OCI-LY7 (cell line): ENCODE measurements at regions not wholly inside any gene's neighbourhood (a gene's known extent, or its start where the extent isn't known, plus 50 kb on each side); places are given as distances from the start of the nearest gene placed in this dataset.

Experiments used
- BruUV-seq: library from RNA; stranded (reverse); fragments of 400-500 nt; replicated peaks from 2 replicates; lab custom pipeline; 2021; lab: Mats Ljungman, UMichigan
- CTCF ChIA-PET: fragments of 300-600 bp; sonication (Branson Sonifier 250); formaldehyde crosslinking; loops from one replicate; lab custom pipeline; 2022; ENCODE audit warnings: antibody characterized with exemption; ENCODE audit not compliant: unreplicated experiment; lab: Charles Lee
- POLR2A ChIA-PET: fragments of 300-600 bp; sonication (Branson Sonifier 250); formaldehyde crosslinking; loops from one replicate; lab custom pipeline; 2022; ENCODE audit warnings: antibody characterized with exemption; lab: Charles Lee
- DNase-seq: peaks from one replicate; pipeline ENCODE4 v3.0.0-alpha.2; 2015; ENCODE audit warnings: low spot score
- H2AFZ ChIP-seq: fragments of 200-600 bp; sonication (generic), shearing (Covaris generic); 2 replicates; pipeline ENCODE4 v1.6.1; 2014; ENCODE audit warnings: mild to moderate bottlenecking, antibody characterized with exemption, low read length, moderate library complexity
- H3K27ac ChIP-seq: fragments of 200-600 bp; sonication (generic); 2 replicates; pipeline ENCODE4 v1.5.1; 2014; ENCODE audit warnings: mixed run types, low read depth, mild to moderate bottlenecking, moderate library complexity, low read length, inconsistent platforms; ENCODE audit not compliant: poor library complexity, severe bottlenecking
- H3K36me3 ChIP-seq: fragments of 200-600 bp; sonication (generic); 2 replicates; pipeline ENCODE4 v1.6.1; 2014; ENCODE audit warnings: mild to moderate bottlenecking, antibody characterized with exemption, low read length, moderate library complexity, mixed read lengths; ENCODE audit not compliant: insufficient read depth
- H3K4me1 ChIP-seq: fragments of 200-600 bp; sonication (generic); 2 replicates; pipeline ENCODE4 v1.5.1; 2014; ENCODE audit warnings: mild to moderate bottlenecking, low read length; ENCODE audit not compliant: insufficient read depth, poor library complexity, severe bottlenecking
- H3K4me2 ChIP-seq: fragments of 200-600 bp; sonication (generic); 2 replicates; pipeline ENCODE4 v1.6.1; 2014; ENCODE audit warnings: mild to moderate bottlenecking, low read length
- H3K4me3 ChIP-seq: fragments of 200-600 bp; sonication (generic); 2 replicates; pipeline ENCODE4 v1.5.1; 2014; ENCODE audit warnings: mild to moderate bottlenecking, low read depth, low read length; ENCODE audit not compliant: poor library complexity, severe bottlenecking
- H3K79me2 ChIP-seq: fragments of 200-600 bp; sonication (generic); 2 replicates; pipeline ENCODE4 v1.6.1; 2016; ENCODE audit warnings: low read depth, mild to moderate bottlenecking, low read length, moderate library complexity, mixed read lengths; ENCODE audit not compliant: insufficient read depth
- H3K9me2 ChIP-seq: fragments of 200-600 bp; sonication (generic); 2 replicates; pipeline ENCODE4 v1.6.1; 2016; ENCODE audit warnings: mild to moderate bottlenecking, low read length, mixed read lengths; ENCODE audit not compliant: insufficient read depth
- H3K9me3 ChIP-seq: fragments of 200-600 bp; sonication (generic); 2 replicates; pipeline ENCODE4 v1.6.1; 2014; ENCODE audit warnings: mild to moderate bottlenecking, mixed run types, low read length, mixed read lengths
- H4K20me1 ChIP-seq: fragments of 200-600 bp; sonication (generic); 2 replicates; pipeline ENCODE4 v1.6.1; 2014; ENCODE audit warnings: mild to moderate bottlenecking, antibody characterized with exemption, low read length, moderate library complexity, mixed read lengths; ENCODE audit not compliant: insufficient read depth
- EZH2phosphoT487 ChIP-seq: fragments of 200-600 bp; sonication (generic); IDR thresholded peaks from 2 replicates; pipeline ENCODE4 v1.6.1; 2018; ENCODE audit warnings: low read depth, borderline replicate concordance, mild to moderate bottlenecking, mixed run types, antibody characterized with exemption, low read length, moderate library complexity, mixed read lengths
- intact Hi-C: fragments of 100-400 bp; cut with micrococcal nuclease; formaldehyde crosslinking; loops from one replicate; pipeline ENCODE4 v1.10.0; 2022; ENCODE audit not compliant: unreplicated experiment
- TF ChIP-seq, protein P1 (sequence below): fragments of 200-600 bp; sonication (generic); conservative IDR thresholded peaks from 2 replicates; pipeline ENCODE4 v1.5.1; 2014; ENCODE audit warnings: mild to moderate bottlenecking, antibody characterized with exemption, low read length, moderate library complexity, mixed read lengths

- H2AFZ ChIP-seq = no peak overlapping the region
- no peak overlapping the region for H3K4me3 ChIP-seq
- ChIA-PET CTCF (no interaction called here), POLR2A (interaction anchor here (1.0 kb wide), 2 partner anchors 45 to 79 kb away, joined by 3 read pairs; no protein-coding TSS in a partner anchor)
- no peaks in the 10 kb centered on the region for H3K79me2 ChIP-seq
- no peaks in the 10 kb centered on the region for H3K36me3 ChIP-seq
- no peaks in the 10 kb centered on the region for H4K20me1 ChIP-seq
- no peaks in the 10 kb centered on the region for H3K4me1 ChIP-seq
- no peaks in the 10 kb centered on the region for H3K9me3 ChIP-seq
- no peak overlapping the region for H3K27ac ChIP-seq
- no peak for DNase-seq
- no peaks in the 10 kb centered on the region for H3K9me2 ChIP-seq
- intact Hi-C loops = no loop called here
- BruUV-seq = no TSS peak
- no peak overlapping the region for H3K4me2 ChIP-seq
- TF ChIP-seq, protein P1, sequence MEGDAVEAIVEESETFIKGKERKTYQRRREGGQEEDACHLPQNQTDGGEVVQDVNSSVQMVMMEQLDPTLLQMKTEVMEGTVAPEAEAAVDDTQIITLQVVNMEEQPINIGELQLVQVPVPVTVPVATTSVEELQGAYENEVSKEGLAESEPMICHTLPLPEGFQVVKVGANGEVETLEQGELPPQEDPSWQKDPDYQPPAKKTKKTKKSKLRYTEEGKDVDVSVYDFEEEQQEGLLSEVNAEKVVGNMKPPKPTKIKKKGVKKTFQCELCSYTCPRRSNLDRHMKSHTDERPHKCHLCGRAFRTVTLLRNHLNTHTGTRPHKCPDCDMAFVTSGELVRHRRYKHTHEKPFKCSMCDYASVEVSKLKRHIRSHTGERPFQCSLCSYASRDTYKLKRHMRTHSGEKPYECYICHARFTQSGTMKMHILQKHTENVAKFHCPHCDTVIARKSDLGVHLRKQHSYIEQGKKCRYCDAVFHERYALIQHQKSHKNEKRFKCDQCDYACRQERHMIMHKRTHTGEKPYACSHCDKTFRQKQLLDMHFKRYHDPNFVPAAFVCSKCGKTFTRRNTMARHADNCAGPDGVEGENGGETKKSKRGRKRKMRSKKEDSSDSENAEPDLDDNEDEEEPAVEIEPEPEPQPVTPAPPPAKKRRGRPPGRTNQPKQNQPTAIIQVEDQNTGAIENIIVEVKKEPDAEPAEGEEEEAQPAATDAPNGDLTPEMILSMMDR = no peak
- no peak for TF ChIP-seq EZH2phosphoT487
Measured at GRCh38 chr2:220441404-220441803, 814.0 kb downstream of the SLC4A3 start.

GRCh38 chr2:220442012-220442411 lies 814.6 kb downstream of the SLC4A3 start:
- H3K9me2 ChIP-seq = no peaks in the 10 kb centered on the region
- H3K4me1 ChIP-seq = no peaks in the 10 kb centered on the region
- no peak overlapping the region for H3K4me2 ChIP-seq
- DNase-seq = no peak
- H3K9me3 ChIP-seq = no peaks in the 10 kb centered on the region
- H3K4me3 ChIP-seq = no peak overlapping the region
- intact Hi-C loops = no loop called here
- no TSS peak for BruUV-seq
- H3K27ac ChIP-seq = no peak overlapping the region
- H2AFZ ChIP-seq = no peak overlapping the region
- ChIA-PET POLR2A (interaction anchor here (0.6 kb wide), 1 partner anchor 27 kb away, joined by 3 read pairs; no protein-coding TSS in a partner anchor), CTCF (no interaction called here)
- no peaks in the 10 kb centered on the region for H3K79me2 ChIP-seq
- H4K20me1 ChIP-seq = no peaks in the 10 kb centered on the region
- H3K36me3 ChIP-seq = no peaks in the 10 kb centered on the region
- TF ChIP-seq EZH2phosphoT487 = no peak
- TF ChIP-seq, protein P1 = no peak

GRCh38 chr2:220445429-220446105 lies 818.1 kb downstream of the SLC4A3 start:
- intact Hi-C loops = no loop called here
- TF ChIP-seq, protein P1 = no peak
- TF ChIP-seq EZH2phosphoT487 = no peak
- CTCF ChIA-PET = no interaction called here

More at GRCh38 chr2:220445429-220446105, 818.1 kb downstream of the SLC4A3 start:
- no peak for DNase-seq
- no peaks in the 10 kb centered on the region for H3K9me3 ChIP-seq
- H3K4me3 ChIP-seq = no peak overlapping the region
- POLR2A ChIA-PET = no interaction called here
- no TSS peak for BruUV-seq
- H2AFZ ChIP-seq = no peak overlapping the region
- no peaks in the 10 kb centered on the region for H3K4me1 ChIP-seq
- H3K27ac ChIP-seq = no peak overlapping the region
- no peaks in the 10 kb centered on the region for H3K79me2 ChIP-seq
- no peaks in the 10 kb centered on the region for H3K9me2 ChIP-seq
- H3K4me2 ChIP-seq = no peak overlapping the region
- H4K20me1 ChIP-seq = no peaks in the 10 kb centered on the region
- H3K36me3 ChIP-seq = no peaks in the 10 kb centered on the region
